ENCODE measurements at regions not wholly inside any gene's neighbourhood (a gene's known extent, or its start where the extent isn't known, plus 50 kb on each side); places are given as distances from the start of the nearest gene placed in this dataset.

DNA sequence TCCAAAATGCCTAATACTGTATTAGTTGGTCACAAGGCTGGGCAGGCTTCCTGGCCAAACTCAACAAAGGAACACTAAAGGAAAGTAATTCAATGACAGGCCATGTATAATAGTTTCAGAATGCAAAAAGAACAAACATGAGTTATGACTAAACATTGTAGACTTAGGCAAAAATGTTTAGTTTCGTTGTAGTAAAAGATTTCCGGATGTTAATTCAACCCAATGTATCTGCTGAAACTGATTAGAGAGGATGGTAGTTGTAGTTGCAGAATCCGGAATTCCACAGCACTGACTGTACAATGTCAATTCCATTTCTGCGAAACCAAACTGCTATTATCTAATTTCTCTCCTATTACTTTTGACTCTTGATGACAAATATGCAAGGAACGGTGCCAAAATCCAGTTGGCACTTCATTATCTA, 117.9 kb upstream of the FST start:
- Histone ChIP-seq H3K9ac (ENCODE audit: low read depth in 1 of 2, low read length in 2 of 2) (no peak overlapping the region), H3K9me3 (ENCODE audit: control insufficient read depth in 4 of 4, low read length in 3 of 4) (no peaks in the 10 kb centered on the region), H3K36me3 (ENCODE audit: control insufficient read depth in 4 of 4, insufficient read depth in 3 of 4, low read depth in 1 of 4, low read length in 3 of 4) (no peaks in the 10 kb centered on the region), H3K4me1 (ENCODE audit: control insufficient read depth in 4 of 4, insufficient read depth in 4 of 4, low read length in 3 of 4) (no peaks in the 10 kb centered on the region), H3K27ac (ENCODE audit: low read depth in 1 of 2, low read length in 2 of 2) (no peak overlapping the region), H3K4me3 (ENCODE audit: low read depth in 1 of 3, low read length in 3 of 3) (no peak overlapping the region), H3K27me3 (ENCODE audit: control insufficient read depth in 4 of 4, insufficient read depth in 4 of 4, low read length in 3 of 4) (no peaks in the 10 kb centered on the region)
- WGBS: 84% methylated on average over 5 of the region's 5 CpGs
- no peak for DNase-seq (ENCODE audit: low spot score)
- TF ChIP-seq, protein P1, sequence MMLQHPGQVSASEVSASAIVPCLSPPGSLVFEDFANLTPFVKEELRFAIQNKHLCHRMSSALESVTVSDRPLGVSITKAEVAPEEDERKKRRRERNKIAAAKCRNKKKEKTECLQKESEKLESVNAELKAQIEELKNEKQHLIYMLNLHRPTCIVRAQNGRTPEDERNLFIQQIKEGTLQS (IDR thresholded peaks at IDR 0.05): no peak
- TF ChIP-seq, protein P2, sequence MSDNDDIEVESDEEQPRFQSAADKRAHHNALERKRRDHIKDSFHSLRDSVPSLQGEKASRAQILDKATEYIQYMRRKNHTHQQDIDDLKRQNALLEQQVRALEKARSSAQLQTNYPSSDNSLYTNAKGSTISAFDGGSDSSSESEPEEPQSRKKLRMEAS (IDR thresholded peaks at IDR 0.05): no peak
- TF ChIP-seq FOXA2 (IDR thresholded peaks at IDR 0.05): no peak
- no peak for TF ChIP-seq JUND (IDR thresholded peaks at IDR 0.05)
- no peak for TF ChIP-seq TAF1 (conservative IDR thresholded peaks at IDR 0.05)
- no peak for TF ChIP-seq FOXA1 (IDR thresholded peaks at IDR 0.05)
- TF ChIP-seq, protein P3, sequence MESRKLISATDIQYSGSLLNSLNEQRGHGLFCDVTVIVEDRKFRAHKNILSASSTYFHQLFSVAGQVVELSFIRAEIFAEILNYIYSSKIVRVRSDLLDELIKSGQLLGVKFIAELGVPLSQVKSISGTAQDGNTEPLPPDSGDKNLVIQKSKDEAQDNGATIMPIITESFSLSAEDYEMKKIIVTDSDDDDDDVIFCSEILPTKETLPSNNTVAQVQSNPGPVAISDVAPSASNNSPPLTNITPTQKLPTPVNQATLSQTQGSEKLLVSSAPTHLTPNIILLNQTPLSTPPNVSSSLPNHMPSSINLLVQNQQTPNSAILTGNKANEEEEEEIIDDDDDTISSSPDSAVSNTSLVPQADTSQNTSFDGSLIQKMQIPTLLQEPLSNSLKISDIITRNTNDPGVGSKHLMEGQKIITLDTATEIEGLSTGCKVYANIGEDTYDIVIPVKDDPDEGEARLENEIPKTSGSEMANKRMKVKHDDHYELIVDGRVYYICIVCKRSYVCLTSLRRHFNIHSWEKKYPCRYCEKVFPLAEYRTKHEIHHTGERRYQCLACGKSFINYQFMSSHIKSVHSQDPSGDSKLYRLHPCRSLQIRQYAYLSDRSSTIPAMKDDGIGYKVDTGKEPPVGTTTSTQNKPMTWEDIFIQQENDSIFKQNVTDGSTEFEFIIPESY (IDR thresholded peaks at IDR 0.05): no peak
- TF ChIP-seq HNF4A (conservative IDR thresholded peaks at IDR 0.05): no peak
- no peak for TF ChIP-seq NR2F2 (IDR thresholded peaks at IDR 0.05)

DNA sequence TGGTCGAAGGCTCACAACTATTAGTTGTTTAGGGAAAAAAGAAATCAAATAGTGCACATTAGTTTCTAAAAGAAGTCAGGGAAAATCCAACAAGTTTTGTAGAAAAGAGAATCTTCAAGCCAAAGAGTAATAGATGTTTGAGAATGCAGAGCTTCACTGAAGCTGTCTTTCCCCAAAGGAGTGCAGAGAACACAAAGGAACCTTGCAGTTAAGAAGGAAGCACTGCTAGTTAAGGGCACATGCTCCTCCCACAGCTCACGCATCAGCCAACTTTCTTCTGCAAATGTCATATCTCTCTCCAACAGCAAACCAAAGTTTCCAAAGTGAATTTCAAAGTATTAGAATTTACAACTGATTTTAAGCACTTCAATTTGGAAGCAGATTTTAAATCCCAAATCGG, 116.4 kb upstream of the FST start:
- H3K9me3 ChIP-seq (ENCODE audit: control insufficient read depth in 4 of 4, low read length in 3 of 4): no peaks in the 10 kb centered on the region
- no peak overlapping the region for H3K4me3 ChIP-seq (ENCODE audit: low read depth in 1 of 3, low read length in 3 of 3)
- H3K36me3 ChIP-seq (ENCODE audit: control insufficient read depth in 4 of 4, insufficient read depth in 3 of 4, low read depth in 1 of 4, low read length in 3 of 4): no peaks in the 10 kb centered on the region
- H3K9ac ChIP-seq (ENCODE audit: low read depth in 1 of 2, low read length in 2 of 2): no peak overlapping the region
- no peak for DNase-seq (ENCODE audit: low spot score)
- WGBS: 74% methylated on average over 3 of the region's 3 CpGs
- no peak for TF ChIP-seq FOXA1 (IDR thresholded peaks at IDR 0.05)
- no peak for TF ChIP-seq YY1 (IDR thresholded peaks at IDR 0.05)
- no peak for TF ChIP-seq HNF4A (conservative IDR thresholded peaks at IDR 0.05)
- TF ChIP-seq EGR1 (IDR thresholded peaks at IDR 0.05; ENCODE audit: low read depth in 2 of 2): no peak
- TF ChIP-seq HNF4G (IDR thresholded peaks at IDR 0.05): no peak
- TF ChIP-seq, protein P4, sequence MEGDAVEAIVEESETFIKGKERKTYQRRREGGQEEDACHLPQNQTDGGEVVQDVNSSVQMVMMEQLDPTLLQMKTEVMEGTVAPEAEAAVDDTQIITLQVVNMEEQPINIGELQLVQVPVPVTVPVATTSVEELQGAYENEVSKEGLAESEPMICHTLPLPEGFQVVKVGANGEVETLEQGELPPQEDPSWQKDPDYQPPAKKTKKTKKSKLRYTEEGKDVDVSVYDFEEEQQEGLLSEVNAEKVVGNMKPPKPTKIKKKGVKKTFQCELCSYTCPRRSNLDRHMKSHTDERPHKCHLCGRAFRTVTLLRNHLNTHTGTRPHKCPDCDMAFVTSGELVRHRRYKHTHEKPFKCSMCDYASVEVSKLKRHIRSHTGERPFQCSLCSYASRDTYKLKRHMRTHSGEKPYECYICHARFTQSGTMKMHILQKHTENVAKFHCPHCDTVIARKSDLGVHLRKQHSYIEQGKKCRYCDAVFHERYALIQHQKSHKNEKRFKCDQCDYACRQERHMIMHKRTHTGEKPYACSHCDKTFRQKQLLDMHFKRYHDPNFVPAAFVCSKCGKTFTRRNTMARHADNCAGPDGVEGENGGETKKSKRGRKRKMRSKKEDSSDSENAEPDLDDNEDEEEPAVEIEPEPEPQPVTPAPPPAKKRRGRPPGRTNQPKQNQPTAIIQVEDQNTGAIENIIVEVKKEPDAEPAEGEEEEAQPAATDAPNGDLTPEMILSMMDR (IDR thresholded peaks at IDR 0.05; ENCODE audit: low read depth, low read length, missing input control): no peak
- TF ChIP-seq, protein P3 (IDR thresholded peaks at IDR 0.05): no peak
- no peak for TF ChIP-seq TAF1 (conservative IDR thresholded peaks at IDR 0.05)
- TF ChIP-seq, protein P5, sequence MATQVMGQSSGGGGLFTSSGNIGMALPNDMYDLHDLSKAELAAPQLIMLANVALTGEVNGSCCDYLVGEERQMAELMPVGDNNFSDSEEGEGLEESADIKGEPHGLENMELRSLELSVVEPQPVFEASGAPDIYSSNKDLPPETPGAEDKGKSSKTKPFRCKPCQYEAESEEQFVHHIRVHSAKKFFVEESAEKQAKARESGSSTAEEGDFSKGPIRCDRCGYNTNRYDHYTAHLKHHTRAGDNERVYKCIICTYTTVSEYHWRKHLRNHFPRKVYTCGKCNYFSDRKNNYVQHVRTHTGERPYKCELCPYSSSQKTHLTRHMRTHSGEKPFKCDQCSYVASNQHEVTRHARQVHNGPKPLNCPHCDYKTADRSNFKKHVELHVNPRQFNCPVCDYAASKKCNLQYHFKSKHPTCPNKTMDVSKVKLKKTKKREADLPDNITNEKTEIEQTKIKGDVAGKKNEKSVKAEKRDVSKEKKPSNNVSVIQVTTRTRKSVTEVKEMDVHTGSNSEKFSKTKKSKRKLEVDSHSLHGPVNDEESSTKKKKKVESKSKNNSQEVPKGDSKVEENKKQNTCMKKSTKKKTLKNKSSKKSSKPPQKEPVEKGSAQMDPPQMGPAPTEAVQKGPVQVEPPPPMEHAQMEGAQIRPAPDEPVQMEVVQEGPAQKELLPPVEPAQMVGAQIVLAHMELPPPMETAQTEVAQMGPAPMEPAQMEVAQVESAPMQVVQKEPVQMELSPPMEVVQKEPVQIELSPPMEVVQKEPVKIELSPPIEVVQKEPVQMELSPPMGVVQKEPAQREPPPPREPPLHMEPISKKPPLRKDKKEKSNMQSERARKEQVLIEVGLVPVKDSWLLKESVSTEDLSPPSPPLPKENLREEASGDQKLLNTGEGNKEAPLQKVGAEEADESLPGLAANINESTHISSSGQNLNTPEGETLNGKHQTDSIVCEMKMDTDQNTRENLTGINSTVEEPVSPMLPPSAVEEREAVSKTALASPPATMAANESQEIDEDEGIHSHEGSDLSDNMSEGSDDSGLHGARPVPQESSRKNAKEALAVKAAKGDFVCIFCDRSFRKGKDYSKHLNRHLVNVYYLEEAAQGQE (IDR thresholded peaks at IDR 0.05): no peak
- no peak for TF ChIP-seq SP1 (IDR thresholded peaks at IDR 0.05)
- no peak for TF ChIP-seq RAD21 (IDR thresholded peaks at IDR 0.05)
- no peak for TF ChIP-seq RXRA (IDR thresholded peaks at IDR 0.05)
- TF ChIP-seq JUND (IDR thresholded peaks at IDR 0.05): no peak
- no peak for TF ChIP-seq FOXA2 (IDR thresholded peaks at IDR 0.05)
- no peak for TF ChIP-seq NR2F2 (IDR thresholded peaks at IDR 0.05)
- TF ChIP-seq, protein P1 (IDR thresholded peaks at IDR 0.05): no peak
- no peak for TF ChIP-seq GABPA (IDR thresholded peaks at IDR 0.05 in 1 of 2, conservative IDR thresholded peaks at IDR 0.05 in 1 of 2)
- TF ChIP-seq, protein P2 (IDR thresholded peaks at IDR 0.05): no peak
- H3K27me3 ChIP-seq (ENCODE audit: control insufficient read depth in 4 of 4, insufficient read depth in 4 of 4, low read length in 3 of 4): no peaks in the 10 kb centered on the region
- H3K27ac ChIP-seq (ENCODE audit: low read depth in 1 of 2, low read length in 2 of 2): no peak overlapping the region
- H3K4me1 ChIP-seq (ENCODE audit: control insufficient read depth in 4 of 4, insufficient read depth in 4 of 4, low read length in 3 of 4): no peaks in the 10 kb centered on the region

All from liver (tissue), 8 donors.